WTC11 (cell line): ENCODE measurements at regions not wholly inside any gene's neighbourhood (a gene's known extent, or its start where the extent isn't known, plus 50 kb on each side); places are given as distances from the start of the nearest gene placed in this dataset.

Source experiments
- ATAC-seq: fragments of 200-7000 bp; cut with Tn5 transposase; 2 replicates; pipeline ENCODE4 v1.10.0; 2021; ENCODE audit warnings: mild to moderate bottlenecking, moderate library complexity
- CTCF ChIA-PET: fragments of 300-600 bp; sonication (Branson Sonifier 250); formaldehyde crosslinking; loops from one replicate; lab custom pipeline; 2021; ENCODE audit warnings: antibody characterized with exemption; lab: Charles Lee
- POLR2A ChIA-PET: fragments of 350-600 bp; sonication (Branson Sonifier 250); formaldehyde crosslinking; loops from one replicate; lab custom pipeline; 2021; ENCODE audit warnings: antibody characterized with exemption; lab: Charles Lee
- DNase-seq: peaks from one replicate; pipeline ENCODE4 v3.0.0; 2021; ENCODE audit warnings: low spot score
- H3K27ac Mint-ChIP-seq: 2 replicates; pipeline ENCODE4 v1.8.0; 2021; ENCODE audit warnings: mixed read lengths
- H3K27me3 Mint-ChIP-seq: 2 replicates; pipeline ENCODE4 v1.8.0; 2021; ENCODE audit warnings: low read depth, mild to moderate bottlenecking, moderate library complexity, mixed read lengths
- H3K36me3 Mint-ChIP-seq: 2 replicates; pipeline ENCODE4 v1.8.0; 2021; ENCODE audit warnings: mixed read lengths
- H3K4me1 Mint-ChIP-seq: 2 replicates; pipeline ENCODE4 v1.8.0; 2022; ENCODE audit warnings: mixed read lengths
- H3K4me3 Mint-ChIP-seq: 2 replicates; pipeline ENCODE4 v1.8.0; 2021; ENCODE audit warnings: mild to moderate bottlenecking, moderate library complexity, mixed read lengths
- H3K9me3 Mint-ChIP-seq: 2 replicates; pipeline ENCODE4 v1.8.0; 2021; ENCODE audit warnings: mixed read lengths
- CBFB ChIP-seq: sonication (generic); formaldehyde crosslinking; IDR thresholded peaks from 2 replicates; pipeline ENCODE4 v1.8.1; 2022; ENCODE audit warnings: mild to moderate bottlenecking, low read depth, missing genetic modification reagents
- ELF4 ChIP-seq: sonication (generic); formaldehyde crosslinking; IDR thresholded peaks from 2 replicates; pipeline ENCODE4 v1.8.1; 2022; ENCODE audit warnings: low read depth, mild to moderate bottlenecking, moderate library complexity, missing genetic modification reagents
- ETV6 ChIP-seq: sonication (generic); formaldehyde crosslinking; IDR thresholded peaks from 2 replicates; pipeline ENCODE4 v1.8.1; 2022; ENCODE audit warnings: mild to moderate bottlenecking, missing genetic modification reagents
- FOXJ3 ChIP-seq: sonication (generic); formaldehyde crosslinking; IDR thresholded peaks from 2 replicates; pipeline ENCODE4 v1.9.0; 2021; ENCODE audit warnings: missing genetic modification reagents, mild to moderate bottlenecking, borderline replicate concordance
- FOXP1 ChIP-seq: sonication (generic); formaldehyde crosslinking; IDR thresholded peaks from 2 replicates; pipeline ENCODE4 v1.8.0; 2022; ENCODE audit warnings: missing genetic modification reagents, mild to moderate bottlenecking, moderate library complexity, borderline replicate concordance
- GABPB1 ChIP-seq: sonication (generic); formaldehyde crosslinking; IDR thresholded peaks from 2 replicates; pipeline ENCODE4 v1.8.1; 2023; ENCODE audit warnings: mild to moderate bottlenecking, missing genetic modification reagents
- GRHL2 ChIP-seq: fragments of 250-450 bp; sonication (Bioruptor Pico); IDR thresholded peaks from 2 replicates; pipeline ENCODE4 v1.8.0; 2022; ENCODE audit warnings: mild to moderate bottlenecking, moderate library complexity; ENCODE audit not compliant: insufficient replicate concordance, severe bottlenecking
- MXD4 ChIP-seq: fragments of 250-450 bp; sonication (Bioruptor Pico); IDR thresholded peaks from 2 replicates; pipeline ENCODE4 v1.8.0; 2021; ENCODE audit warnings: mild to moderate bottlenecking, moderate library complexity, borderline replicate concordance
- MYBL2 ChIP-seq: sonication (generic); formaldehyde crosslinking; IDR thresholded peaks from 2 replicates; pipeline ENCODE4 v1.8.1; 2023; ENCODE audit warnings: mild to moderate bottlenecking, moderate library complexity, missing genetic modification reagents
- NFYB ChIP-seq: sonication (generic); formaldehyde crosslinking; conservative IDR thresholded peaks from 2 replicates; pipeline ENCODE4 v1.8.0; 2022; ENCODE audit warnings: low read depth, missing genetic modification reagents
- NR1H2 ChIP-seq: sonication (generic); formaldehyde crosslinking; IDR thresholded peaks from 2 replicates; pipeline ENCODE4 v1.9.0; 2021; ENCODE audit warnings: mild to moderate bottlenecking, moderate library complexity, missing genetic modification reagents
- NR2C2 ChIP-seq: sonication (generic); formaldehyde crosslinking; IDR thresholded peaks from 2 replicates; pipeline ENCODE4 v1.8.0; 2022; ENCODE audit warnings: mild to moderate bottlenecking, missing genetic modification reagents
- RELA ChIP-seq: sonication (generic); formaldehyde crosslinking; IDR thresholded peaks from 2 replicates; pipeline ENCODE4 v1.8.1; 2022; ENCODE audit warnings: missing genetic modification reagents, mild to moderate bottlenecking, borderline replicate concordance
- SMAD3 ChIP-seq: sonication (generic); formaldehyde crosslinking; IDR thresholded peaks from 2 replicates; pipeline ENCODE4 v1.8.0; 2022; ENCODE audit warnings: missing genetic modification reagents, mild to moderate bottlenecking, borderline replicate concordance
- SP1 ChIP-seq: sonication (generic); formaldehyde crosslinking; conservative IDR thresholded peaks from 2 replicates; pipeline ENCODE4 v1.8.1; 2022; ENCODE audit warnings: missing genetic modification reagents
- TCF7 ChIP-seq: sonication (generic); formaldehyde crosslinking; IDR thresholded peaks from 2 replicates; pipeline ENCODE4 v1.8.0; 2022; ENCODE audit warnings: mild to moderate bottlenecking, low read depth, missing genetic modification reagents, moderate library complexity
- TP53 ChIP-seq: sonication (generic); formaldehyde crosslinking; IDR thresholded peaks from 2 replicates; pipeline ENCODE4 v1.8.1; 2023; ENCODE audit warnings: mild to moderate bottlenecking, missing genetic modification reagents
- ZBTB21 ChIP-seq: sonication (generic); formaldehyde crosslinking; IDR thresholded peaks from 2 replicates; pipeline ENCODE4 v1.8.1; 2023; ENCODE audit warnings: mild to moderate bottlenecking, missing genetic modification reagents, borderline replicate concordance
- ZNF232 ChIP-seq: sonication (generic); formaldehyde crosslinking; IDR thresholded peaks from 2 replicates; pipeline ENCODE4 v1.8.0; 2022; ENCODE audit warnings: mild to moderate bottlenecking, missing genetic modification reagents
- ZNF263 ChIP-seq: sonication (generic); formaldehyde crosslinking; IDR thresholded peaks from 2 replicates; pipeline ENCODE4 v1.8.1; 2022; ENCODE audit warnings: low read depth, mild to moderate bottlenecking, moderate library complexity, missing genetic modification reagents
- ZNF416 ChIP-seq: fragments of 250-450 bp; sonication (Bioruptor Pico); IDR thresholded peaks from 2 replicates; pipeline ENCODE4 v1.9.0; 2021; ENCODE audit warnings: mild to moderate bottlenecking, inconsistent platforms
- TF ChIP-seq, protein P1 (sequence below): sonication (generic); formaldehyde crosslinking; IDR thresholded peaks from 2 replicates; pipeline ENCODE4 v1.8.0; 2023; ENCODE audit warnings: mild to moderate bottlenecking, missing genetic modification reagents
- TF ChIP-seq, protein P2 (sequence below): sonication (generic); formaldehyde crosslinking; IDR thresholded peaks from 2 replicates; pipeline ENCODE4 v1.8.0; 2022; ENCODE audit warnings: mild to moderate bottlenecking, missing genetic modification reagents
- TF ChIP-seq, protein P3 (sequence below): sonication (generic); formaldehyde crosslinking; IDR thresholded peaks from 2 replicates; pipeline ENCODE4 v1.8.0; 2022; ENCODE audit warnings: mild to moderate bottlenecking, missing genetic modification reagents
- TF ChIP-seq, protein P4 (sequence below): fragments of 250-450 bp; sonication (Bioruptor Pico); IDR thresholded peaks from 2 replicates; pipeline ENCODE4 v1.8.0; 2021; ENCODE audit warnings: mild to moderate bottlenecking
- TF ChIP-seq, protein P5 (sequence below): sonication (generic); formaldehyde crosslinking; IDR thresholded peaks from 2 replicates; pipeline ENCODE4 v1.8.1; 2022; ENCODE audit warnings: missing genetic modification reagents, borderline replicate concordance
- TF ChIP-seq, protein P6 (sequence below): sonication (generic); formaldehyde crosslinking; IDR thresholded peaks from 2 replicates; pipeline ENCODE4 v1.8.1; 2022; ENCODE audit warnings: mild to moderate bottlenecking, moderate library complexity, missing genetic modification reagents

DNA sequence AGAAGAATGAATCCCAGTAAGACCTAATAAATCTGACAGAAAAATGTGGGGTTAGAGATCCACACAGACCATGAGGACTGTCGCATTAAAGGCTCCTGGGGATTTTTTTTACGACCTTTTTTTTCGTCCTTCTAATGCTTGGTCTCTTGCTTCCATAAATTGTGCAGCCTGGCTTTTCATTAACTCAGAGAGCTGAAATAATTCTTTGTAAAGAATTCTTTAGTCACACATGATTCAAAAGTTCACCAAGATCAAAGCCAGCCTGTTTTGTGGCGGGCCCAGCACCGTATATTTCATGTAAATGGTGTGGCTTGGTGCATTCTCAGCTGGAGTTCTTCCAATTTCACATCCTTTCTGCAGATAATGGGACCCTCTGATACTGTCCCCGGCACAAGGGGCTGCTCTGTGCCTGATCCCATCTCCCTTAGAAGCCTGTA is 206.6 kb upstream of the BMPER start:
- TF ChIP-seq NR1H2 (no peak), MXD4 (CRISPR knock-in tag) (no peak), ZNF263 (CRISPR knock-in tag) (no peak), GABPB1 (no peak), SMAD3 (CRISPR knock-in tag) (no peak), ETV6 (CRISPR knock-in tag) (no peak), MYBL2 (no peak), FOXP1 (CRISPR knock-in tag) (no peak), FOXJ3 (no peak), NFYB (CRISPR knock-in tag) (no peak), ZNF416 (CRISPR knock-in tag) (no peak), ZNF232 (no peak), RELA (CRISPR knock-in tag) (no peak)
- TF ChIP-seq, protein P1, sequence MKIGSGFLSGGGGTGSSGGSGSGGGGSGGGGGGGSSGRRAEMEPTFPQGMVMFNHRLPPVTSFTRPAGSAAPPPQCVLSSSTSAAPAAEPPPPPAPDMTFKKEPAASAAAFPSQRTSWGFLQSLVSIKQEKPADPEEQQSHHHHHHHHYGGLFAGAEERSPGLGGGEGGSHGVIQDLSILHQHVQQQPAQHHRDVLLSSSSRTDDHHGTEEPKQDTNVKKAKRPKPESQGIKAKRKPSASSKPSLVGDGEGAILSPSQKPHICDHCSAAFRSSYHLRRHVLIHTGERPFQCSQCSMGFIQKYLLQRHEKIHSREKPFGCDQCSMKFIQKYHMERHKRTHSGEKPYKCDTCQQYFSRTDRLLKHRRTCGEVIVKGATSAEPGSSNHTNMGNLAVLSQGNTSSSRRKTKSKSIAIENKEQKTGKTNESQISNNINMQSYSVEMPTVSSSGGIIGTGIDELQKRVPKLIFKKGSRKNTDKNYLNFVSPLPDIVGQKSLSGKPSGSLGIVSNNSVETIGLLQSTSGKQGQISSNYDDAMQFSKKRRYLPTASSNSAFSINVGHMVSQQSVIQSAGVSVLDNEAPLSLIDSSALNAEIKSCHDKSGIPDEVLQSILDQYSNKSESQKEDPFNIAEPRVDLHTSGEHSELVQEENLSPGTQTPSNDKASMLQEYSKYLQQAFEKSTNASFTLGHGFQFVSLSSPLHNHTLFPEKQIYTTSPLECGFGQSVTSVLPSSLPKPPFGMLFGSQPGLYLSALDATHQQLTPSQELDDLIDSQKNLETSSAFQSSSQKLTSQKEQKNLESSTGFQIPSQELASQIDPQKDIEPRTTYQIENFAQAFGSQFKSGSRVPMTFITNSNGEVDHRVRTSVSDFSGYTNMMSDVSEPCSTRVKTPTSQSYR (CRISPR knock-in tag) = no peak
- TF ChIP-seq, protein P2, sequence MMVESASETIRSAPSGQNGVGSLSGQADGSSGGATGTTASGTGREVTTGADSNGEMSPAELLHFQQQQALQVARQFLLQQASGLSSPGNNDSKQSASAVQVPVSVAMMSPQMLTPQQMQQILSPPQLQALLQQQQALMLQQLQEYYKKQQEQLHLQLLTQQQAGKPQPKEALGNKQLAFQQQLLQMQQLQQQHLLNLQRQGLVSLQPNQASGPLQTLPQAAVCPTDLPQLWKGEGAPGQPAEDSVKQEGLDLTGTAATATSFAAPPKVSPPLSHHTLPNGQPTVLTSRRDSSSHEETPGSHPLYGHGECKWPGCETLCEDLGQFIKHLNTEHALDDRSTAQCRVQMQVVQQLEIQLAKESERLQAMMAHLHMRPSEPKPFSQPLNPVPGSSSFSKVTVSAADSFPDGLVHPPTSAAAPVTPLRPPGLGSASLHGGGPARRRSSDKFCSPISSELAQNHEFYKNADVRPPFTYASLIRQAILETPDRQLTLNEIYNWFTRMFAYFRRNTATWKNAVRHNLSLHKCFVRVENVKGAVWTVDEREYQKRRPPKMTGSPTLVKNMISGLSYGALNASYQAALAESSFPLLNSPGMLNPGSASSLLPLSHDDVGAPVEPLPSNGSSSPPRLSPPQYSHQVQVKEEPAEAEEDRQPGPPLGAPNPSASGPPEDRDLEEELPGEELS (CRISPR knock-in tag) = no peak
- TF ChIP-seq, protein P3, sequence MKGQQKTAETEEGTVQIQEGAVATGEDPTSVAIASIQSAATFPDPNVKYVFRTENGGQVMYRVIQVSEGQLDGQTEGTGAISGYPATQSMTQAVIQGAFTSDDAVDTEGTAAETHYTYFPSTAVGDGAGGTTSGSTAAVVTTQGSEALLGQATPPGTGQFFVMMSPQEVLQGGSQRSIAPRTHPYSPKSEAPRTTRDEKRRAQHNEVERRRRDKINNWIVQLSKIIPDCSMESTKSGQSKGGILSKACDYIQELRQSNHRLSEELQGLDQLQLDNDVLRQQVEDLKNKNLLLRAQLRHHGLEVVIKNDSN (CRISPR knock-in tag) = no peak
- TF ChIP-seq, protein P4, sequence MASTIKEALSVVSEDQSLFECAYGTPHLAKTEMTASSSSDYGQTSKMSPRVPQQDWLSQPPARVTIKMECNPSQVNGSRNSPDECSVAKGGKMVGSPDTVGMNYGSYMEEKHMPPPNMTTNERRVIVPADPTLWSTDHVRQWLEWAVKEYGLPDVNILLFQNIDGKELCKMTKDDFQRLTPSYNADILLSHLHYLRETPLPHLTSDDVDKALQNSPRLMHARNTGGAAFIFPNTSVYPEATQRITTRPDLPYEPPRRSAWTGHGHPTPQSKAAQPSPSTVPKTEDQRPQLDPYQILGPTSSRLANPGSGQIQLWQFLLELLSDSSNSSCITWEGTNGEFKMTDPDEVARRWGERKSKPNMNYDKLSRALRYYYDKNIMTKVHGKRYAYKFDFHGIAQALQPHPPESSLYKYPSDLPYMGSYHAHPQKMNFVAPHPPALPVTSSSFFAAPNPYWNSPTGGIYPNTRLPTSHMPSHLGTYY (CRISPR knock-in tag) = no peak

DNA sequence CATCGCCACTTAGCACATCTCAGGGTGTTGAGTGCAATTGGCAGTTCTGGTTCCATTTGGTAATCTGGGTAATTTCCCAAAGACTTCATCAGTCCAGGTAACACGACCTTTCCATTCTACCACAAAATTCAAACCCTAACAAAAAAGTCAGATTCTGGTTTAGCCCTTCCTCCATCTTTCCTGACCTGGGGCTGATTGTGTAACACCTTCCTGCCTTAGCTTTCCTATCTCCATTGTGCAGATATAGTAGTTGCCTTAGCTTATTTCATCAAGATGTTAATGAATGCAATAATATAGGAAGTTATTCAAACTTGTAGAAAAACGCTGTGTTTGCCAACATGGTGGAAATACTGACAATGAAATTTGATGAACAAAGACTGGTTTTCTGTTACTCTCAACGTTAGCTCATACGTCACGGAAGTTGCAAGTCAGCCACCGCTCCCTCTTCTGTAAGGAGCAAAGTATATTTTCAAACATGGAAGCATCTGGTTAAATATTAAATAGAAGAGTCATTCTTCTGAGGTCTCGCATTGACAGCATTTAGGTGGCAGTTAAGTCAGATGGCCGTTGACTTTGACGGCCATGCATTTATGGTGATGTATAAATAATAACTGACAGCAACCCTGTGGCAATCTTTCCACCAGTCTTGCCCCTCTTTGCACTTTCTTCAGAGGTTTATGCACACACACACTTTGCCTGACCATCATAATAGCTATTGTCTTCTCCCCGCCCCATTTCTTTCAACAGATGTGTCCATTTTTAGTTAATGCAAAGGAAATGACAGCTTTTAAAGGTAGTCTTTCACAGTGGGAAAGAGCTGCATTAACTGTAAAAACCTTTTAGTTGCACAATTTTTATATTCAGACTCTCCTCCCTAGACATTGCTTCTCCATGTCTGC is 205.1 kb upstream of the BMPER start:
- ATAC-seq = no peak
- H3K4me3 Mint-ChIP-seq = no peak overlapping the region
- H3K27ac Mint-ChIP-seq = no peak overlapping the region
- CTCF ChIA-PET = no interaction called here
- H3K36me3 Mint-ChIP-seq = peaks cover 35% of the 10 kb centered on the region
- no peak for DNase-seq
- POLR2A ChIA-PET = no interaction called here
- peaks cover 31% of the 10 kb centered on the region for H3K9me3 Mint-ChIP-seq
- peaks cover 43% of the 10 kb centered on the region for H3K27me3 Mint-ChIP-seq
- peaks cover 25% of the 10 kb centered on the region for H3K4me1 Mint-ChIP-seq
- no peak for TF ChIP-seq TCF7 (CRISPR knock-in tag)
- TF ChIP-seq SP1 (CRISPR knock-in tag) = no peak
- TF ChIP-seq TP53 (CRISPR knock-in tag) = no peak
- no peak for TF ChIP-seq ELF4 (CRISPR knock-in tag)
- no peak for TF ChIP-seq CBFB (CRISPR knock-in tag)
- TF ChIP-seq NR2C2 (CRISPR knock-in tag) = no peak
- no peak for TF ChIP-seq RELA (CRISPR knock-in tag)
- TF ChIP-seq ZBTB21 (CRISPR knock-in tag) = no peak
- TF ChIP-seq, protein P5, sequence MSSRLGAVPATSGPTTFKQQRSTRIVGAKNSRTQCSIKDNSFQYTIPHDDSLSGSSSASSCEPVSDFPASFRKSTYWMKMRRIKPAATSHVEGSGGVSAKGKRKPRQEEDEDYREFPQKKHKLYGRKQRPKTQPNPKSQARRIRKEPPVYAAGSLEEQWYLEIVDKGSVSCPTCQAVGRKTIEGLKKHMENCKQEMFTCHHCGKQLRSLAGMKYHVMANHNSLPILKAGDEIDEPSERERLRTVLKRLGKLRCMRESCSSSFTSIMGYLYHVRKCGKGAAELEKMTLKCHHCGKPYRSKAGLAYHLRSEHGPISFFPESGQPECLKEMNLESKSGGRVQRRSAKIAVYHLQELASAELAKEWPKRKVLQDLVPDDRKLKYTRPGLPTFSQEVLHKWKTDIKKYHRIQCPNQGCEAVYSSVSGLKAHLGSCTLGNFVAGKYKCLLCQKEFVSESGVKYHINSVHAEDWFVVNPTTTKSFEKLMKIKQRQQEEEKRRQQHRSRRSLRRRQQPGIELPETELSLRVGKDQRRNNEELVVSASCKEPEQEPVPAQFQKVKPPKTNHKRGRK (CRISPR knock-in tag) = no peak
- TF ChIP-seq, protein P6, sequence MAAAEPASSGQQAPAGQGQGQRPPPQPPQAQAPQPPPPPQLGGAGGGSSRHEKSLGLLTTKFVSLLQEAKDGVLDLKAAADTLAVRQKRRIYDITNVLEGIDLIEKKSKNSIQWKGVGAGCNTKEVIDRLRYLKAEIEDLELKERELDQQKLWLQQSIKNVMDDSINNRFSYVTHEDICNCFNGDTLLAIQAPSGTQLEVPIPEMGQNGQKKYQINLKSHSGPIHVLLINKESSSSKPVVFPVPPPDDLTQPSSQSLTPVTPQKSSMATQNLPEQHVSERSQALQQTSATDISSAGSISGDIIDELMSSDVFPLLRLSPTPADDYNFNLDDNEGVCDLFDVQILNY (CRISPR knock-in tag) = no peak
- TF ChIP-seq GRHL2 (CRISPR knock-in tag) = no peak

More for the DNA sequence above, 206.6 kb upstream of the BMPER start:
- Mint-ChIP-seq H3K27me3 (peaks cover 27% of the 10 kb centered on the region), H3K4me3 (no peak overlapping the region), H3K9me3 (peaks cover 31% of the 10 kb centered on the region), H3K27ac (no peak overlapping the region), H3K4me1 (peaks cover 9% of the 10 kb centered on the region), H3K36me3 (peaks cover 35% of the 10 kb centered on the region)
- DNase-seq (no peak), ATAC-seq (no peak)
- CTCF ChIA-PET = no interaction called here
- POLR2A ChIA-PET = no interaction called here
